ENCODE measurements at regions not wholly inside any gene's neighbourhood (a gene's known extent, or its start where the extent isn't known, plus 50 kb on each side); places are given as distances from the start of the nearest gene placed in this dataset.

DNA sequence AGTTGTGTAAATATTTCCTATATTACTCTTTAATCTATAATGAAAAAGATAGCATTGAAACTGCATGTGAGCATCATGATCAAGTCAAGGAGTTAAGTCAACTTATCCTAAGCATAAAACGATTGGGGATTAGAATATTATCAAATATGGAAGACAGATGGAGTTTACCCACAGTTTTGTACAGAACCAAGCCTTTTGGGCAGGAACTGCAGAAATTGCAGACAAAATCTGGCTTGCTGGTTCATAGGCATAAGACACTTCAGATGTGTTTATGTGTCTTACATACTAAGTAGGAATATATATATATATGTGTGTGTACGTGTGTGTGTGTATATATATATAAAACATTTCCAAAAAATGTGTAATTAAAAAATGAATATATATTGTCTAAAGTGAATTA, 375.4 kb upstream of the TPK1 start:
- Histone ChIP-seq H3K27ac (no peak overlapping the region), H3K4me3 (no peak overlapping the region), H3K4me1 (no peaks in the 10 kb centered on the region), H3K36me3 (no peaks in the 10 kb centered on the region), H3K27me3 (no peaks in the 10 kb centered on the region), H3K9me3 (no peaks in the 10 kb centered on the region)
- DNase-seq = no peak
- intact Hi-C loops (cut with DNase I; ENCODE audit: low total_unique reads) = no loop called here
- TF ChIP-seq, protein P1, sequence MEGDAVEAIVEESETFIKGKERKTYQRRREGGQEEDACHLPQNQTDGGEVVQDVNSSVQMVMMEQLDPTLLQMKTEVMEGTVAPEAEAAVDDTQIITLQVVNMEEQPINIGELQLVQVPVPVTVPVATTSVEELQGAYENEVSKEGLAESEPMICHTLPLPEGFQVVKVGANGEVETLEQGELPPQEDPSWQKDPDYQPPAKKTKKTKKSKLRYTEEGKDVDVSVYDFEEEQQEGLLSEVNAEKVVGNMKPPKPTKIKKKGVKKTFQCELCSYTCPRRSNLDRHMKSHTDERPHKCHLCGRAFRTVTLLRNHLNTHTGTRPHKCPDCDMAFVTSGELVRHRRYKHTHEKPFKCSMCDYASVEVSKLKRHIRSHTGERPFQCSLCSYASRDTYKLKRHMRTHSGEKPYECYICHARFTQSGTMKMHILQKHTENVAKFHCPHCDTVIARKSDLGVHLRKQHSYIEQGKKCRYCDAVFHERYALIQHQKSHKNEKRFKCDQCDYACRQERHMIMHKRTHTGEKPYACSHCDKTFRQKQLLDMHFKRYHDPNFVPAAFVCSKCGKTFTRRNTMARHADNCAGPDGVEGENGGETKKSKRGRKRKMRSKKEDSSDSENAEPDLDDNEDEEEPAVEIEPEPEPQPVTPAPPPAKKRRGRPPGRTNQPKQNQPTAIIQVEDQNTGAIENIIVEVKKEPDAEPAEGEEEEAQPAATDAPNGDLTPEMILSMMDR (IDR thresholded peaks at IDR 0.05) = no peak
- TF ChIP-seq POLR2A (IDR thresholded peaks at IDR 0.05) = no peak

- no peak for TF ChIP-seq POLR2A (IDR thresholded peaks at IDR 0.05)
- TF ChIP-seq, protein P1 (IDR thresholded peaks at IDR 0.05) = no peak
- DNase-seq = no peak
- Histone ChIP-seq H3K4me1 (no peaks in the 10 kb centered on the region), H3K27ac (no peak overlapping the region), H3K36me3 (no peaks in the 10 kb centered on the region), H3K27me3 (no peaks in the 10 kb centered on the region), H3K4me3 (no peak overlapping the region), H3K9me3 (no peaks in the 10 kb centered on the region)
- intact Hi-C loops (cut with DNase I; ENCODE audit: low total_unique reads) = no loop called here
These were observed 358.1 kb upstream of the TPK1 start for GRCh38 chr7:145193951-145194350.

- no peak overlapping the region for H3K4me3 ChIP-seq
- H3K9me3 ChIP-seq = no peaks in the 10 kb centered on the region
- H3K4me1 ChIP-seq = no peaks in the 10 kb centered on the region
- intact Hi-C loops (cut with DNase I; ENCODE audit: low total_unique reads) = no loop called here
- no peak for DNase-seq
- TF ChIP-seq, protein P1 (IDR thresholded peaks at IDR 0.05) = no peak
- TF ChIP-seq POLR2A (IDR thresholded peaks at IDR 0.05) = no peak
- no peak overlapping the region for H3K27ac ChIP-seq
- H3K27me3 ChIP-seq = no peaks in the 10 kb centered on the region
- H3K36me3 ChIP-seq = no peaks in the 10 kb centered on the region
These were observed 349.1 kb upstream of the TPK1 start for GRCh38 chr7:145184956-145185355.

DNA sequence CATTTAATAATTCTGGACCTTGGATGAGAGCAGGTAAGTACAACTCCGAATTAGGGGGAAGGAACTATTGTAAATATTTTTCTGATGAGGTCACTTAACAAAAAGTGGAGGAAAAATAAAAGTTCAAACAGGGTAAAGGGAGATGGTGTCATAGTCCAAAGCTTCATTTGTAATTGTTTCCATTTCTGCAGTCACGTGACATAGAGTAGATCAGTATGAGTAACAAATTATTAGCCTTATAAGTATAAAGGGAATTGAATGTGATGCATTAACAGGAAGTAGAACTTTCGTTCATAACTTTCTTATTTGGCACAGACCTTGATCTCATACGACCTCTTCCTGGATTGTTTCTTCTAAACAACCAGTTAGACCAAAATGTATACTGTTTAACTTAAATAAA, 347.2 kb upstream of the TPK1 start:
- intact Hi-C loops (cut with DNase I; ENCODE audit: low total_unique reads) = no loop called here
- TF ChIP-seq POLR2A (IDR thresholded peaks at IDR 0.05) = no peak
- TF ChIP-seq, protein P1 (IDR thresholded peaks at IDR 0.05) = no peak
- Histone ChIP-seq H3K36me3 (no peaks in the 10 kb centered on the region), H3K27ac (no peak overlapping the region), H3K4me3 (no peak overlapping the region), H3K4me1 (no peaks in the 10 kb centered on the region), H3K9me3 (no peaks in the 10 kb centered on the region), H3K27me3 (no peaks in the 10 kb centered on the region)
- no peak for DNase-seq

DNA sequence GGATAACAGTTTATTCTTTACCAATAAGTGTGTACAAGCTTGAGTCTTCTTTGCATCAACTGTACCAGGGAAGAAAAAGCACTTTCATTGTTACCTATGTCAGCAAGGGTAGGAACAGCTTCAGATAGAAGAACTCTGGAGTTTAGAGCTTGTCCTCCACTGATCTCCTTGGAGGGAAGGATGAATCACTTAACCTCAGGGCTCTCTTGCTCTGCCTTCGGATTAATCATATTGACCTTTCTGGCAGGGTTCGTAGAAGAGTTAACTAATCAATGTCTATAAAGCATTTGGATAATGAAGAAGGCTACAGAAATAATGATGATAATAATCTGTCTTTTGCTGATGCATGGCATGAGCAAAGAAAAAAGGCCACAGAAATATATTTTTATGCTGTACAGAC, 339.5 kb upstream of the TPK1 start:
- Histone ChIP-seq H3K9me3 (no peaks in the 10 kb centered on the region), H3K27ac (no peak overlapping the region), H3K4me1 (no peaks in the 10 kb centered on the region), H3K27me3 (no peaks in the 10 kb centered on the region), H3K36me3 (no peaks in the 10 kb centered on the region), H3K4me3 (no peak overlapping the region)
- no peak for DNase-seq
- intact Hi-C loops (cut with DNase I; ENCODE audit: low total_unique reads) = no loop called here
- TF ChIP-seq, protein P1 (IDR thresholded peaks at IDR 0.05) = no peak
